ENCODE measurements at regions not wholly inside any gene's neighbourhood (a gene's known extent, or its start where the extent isn't known, plus 50 kb on each side); places are given as distances from the start of the nearest gene placed in this dataset.

DNA sequence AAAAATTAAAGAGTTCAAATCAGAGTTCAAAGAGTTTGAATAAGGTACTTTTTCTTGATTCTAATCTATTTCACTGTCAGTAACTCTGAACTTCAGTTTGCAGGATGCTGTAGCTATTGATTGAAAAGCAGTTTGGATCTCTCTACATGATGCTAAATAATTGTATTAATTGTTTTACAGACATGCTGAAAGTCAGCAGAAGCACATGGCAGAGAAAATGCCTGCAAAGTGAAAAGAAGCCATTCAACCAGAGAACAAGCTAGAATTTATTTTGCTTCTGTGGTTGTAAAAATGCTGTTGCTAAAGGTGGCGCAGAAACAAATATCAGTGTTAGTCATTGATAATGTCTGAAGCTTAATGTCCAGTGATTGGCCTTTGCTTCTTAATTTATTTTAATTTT lies 92.1 kb upstream of the IL12A start:
- DNase-seq (ENCODE audit: low read depth in 3 of 3): no peak

DNA sequence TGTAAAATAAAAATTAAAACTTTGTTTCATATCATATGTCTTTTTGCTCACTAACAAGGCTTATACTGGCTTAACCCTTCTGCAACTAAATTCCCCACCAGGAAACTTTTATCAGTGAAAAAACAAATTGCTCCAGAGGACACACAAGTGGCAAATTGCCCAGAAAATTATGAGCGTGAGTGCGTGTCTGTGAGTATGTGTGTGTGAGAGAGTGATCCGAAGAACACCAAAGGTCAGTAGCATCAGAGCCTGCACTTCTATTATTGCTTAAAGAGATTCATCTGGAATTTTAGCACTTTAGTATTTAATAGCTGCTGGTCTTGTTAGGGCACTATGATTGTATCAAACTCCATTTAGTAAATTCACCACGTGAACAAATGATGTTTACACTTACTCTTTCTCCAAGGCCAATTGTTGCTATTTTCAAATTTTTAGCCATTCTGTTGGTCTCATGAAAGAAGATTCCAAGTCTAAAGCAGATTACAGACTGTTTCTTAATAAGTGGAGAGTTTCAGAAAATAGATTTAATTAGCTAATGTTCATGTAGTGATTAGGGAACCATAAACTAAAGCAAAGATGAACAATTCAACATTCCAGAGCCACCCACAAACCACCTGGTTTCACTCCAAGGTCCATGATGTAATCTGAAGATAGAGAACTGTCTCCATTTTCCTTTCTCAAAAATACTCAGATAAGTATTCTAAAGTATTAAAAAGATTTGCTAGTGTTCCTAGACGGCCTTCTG lies 91.1 kb upstream of the IL12A start:
- DNase-seq (ENCODE audit: low read depth in 3 of 3): no peak

DNA sequence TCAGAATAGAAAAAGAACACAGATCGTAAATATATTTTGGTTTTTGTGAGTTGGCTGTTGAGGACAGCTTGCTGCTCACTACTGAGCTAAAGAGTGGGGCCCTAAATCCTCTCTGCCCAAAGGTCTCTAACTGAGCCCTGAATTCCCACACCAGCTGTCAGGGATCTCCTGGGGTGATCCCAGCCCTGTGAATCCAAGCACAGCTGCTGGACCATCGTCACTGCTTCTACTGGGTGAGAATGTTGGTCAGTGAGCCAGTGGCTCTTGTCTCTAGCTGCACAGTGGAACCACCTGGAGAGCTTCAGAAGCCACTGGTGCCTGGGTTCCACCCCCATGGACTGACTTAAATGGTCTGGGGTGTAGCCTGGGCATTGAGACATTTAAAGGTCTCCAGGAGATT lies 90.5 kb upstream of the IL12A start:
- no peak for DNase-seq (ENCODE audit: low read depth in 3 of 3)

DNA sequence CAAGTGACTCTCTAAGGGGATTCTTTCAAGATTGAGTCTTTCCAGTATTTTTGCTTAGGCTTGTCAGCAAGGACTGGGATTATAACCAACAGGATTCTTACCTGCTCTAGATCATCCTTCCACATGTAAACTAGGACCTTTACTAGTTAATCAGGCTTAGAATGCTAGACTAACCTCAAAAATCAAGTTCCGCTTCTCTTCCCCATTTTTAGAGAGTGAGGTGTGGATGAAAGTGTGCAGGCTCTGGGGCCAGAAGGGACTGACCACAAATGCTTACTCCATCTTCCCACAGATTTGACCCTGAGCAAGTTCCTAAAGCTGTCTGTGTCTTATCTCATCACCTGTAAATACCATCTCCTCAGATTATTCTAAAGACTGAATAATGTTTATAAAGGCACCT lies 89.5 kb upstream of the IL12A start:
- no peak for DNase-seq (ENCODE audit: low read depth in 3 of 3)

DNA sequence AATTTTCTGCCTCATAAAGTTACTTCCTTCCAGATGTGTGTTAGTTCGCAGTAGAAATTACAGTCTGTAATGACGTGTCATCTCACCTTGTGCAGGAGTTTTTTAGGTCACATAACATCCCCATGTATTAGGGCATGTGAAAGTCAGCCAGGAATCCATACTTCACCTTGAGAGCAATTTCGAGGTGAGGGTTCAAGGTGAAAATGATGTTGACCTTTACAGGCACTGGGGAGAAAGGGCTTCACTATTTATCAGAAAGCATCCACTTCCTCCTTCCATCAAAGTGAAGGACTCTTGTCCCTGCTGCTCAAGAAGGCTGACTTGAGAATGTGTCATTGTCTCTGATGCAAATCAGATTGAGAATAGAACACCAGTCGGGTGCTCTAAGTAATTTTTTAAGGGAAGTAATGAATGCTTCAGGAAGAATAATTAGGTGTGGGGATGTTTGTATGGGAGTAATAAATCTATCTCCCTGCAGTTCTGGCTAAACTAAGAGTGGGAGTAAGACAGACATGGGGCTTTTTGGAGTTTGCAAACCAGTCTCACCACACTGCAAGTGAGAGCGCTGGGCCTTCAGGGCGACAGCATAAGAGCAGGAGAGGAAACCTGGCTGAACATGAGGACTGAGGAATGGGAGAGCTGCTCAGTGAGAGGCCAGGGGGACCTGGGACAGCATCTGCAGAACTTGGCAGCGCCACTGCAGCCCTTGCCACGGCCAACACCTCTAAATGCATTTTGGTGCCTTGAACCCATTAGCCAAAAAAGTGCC lies 85.9 kb upstream of the IL12A start:
- no peak for DNase-seq (ENCODE audit: low read depth in 3 of 3)

DNA sequence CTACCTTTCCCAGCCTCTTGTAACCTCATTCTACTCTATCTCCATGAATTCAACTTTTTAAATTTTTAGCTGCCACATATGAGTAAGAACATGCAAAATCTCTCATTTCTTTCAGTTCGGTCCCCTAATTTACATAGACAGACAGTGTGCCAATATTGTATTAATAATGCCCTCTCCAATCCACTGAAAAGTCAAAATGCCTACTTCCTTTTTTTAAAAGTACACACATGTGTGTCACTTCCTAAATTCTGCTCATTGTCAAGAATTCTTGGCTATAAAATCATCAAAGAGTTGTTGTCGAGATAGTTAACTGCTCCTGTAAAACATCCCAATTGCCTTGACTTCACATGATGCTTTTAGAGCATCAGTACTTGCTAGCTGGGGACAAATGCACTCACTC lies 84.2 kb upstream of the IL12A start:
- no peak for DNase-seq (ENCODE audit: low read depth in 3 of 3)

DNA sequence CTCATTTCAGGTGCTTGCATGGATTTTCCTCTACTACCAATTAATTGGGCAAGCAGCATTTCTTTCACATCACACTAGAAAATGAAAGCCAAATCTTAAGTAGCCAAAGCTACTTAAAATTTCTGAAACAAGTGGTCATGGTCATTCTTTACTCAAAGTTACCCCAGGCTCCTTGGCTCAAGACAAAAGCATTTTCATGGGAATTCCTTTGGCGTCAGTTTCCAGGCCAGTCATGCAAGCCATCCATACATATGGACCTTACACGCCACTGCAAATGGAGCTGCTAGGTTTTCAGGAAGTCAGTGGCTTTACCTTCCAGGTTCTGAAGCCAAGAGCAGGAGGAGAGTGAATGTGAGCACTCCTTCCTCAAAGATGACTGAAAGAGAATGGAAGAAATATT lies 83.7 kb upstream of the IL12A start:
- no peak for DNase-seq (ENCODE audit: low read depth in 3 of 3)

DNA sequence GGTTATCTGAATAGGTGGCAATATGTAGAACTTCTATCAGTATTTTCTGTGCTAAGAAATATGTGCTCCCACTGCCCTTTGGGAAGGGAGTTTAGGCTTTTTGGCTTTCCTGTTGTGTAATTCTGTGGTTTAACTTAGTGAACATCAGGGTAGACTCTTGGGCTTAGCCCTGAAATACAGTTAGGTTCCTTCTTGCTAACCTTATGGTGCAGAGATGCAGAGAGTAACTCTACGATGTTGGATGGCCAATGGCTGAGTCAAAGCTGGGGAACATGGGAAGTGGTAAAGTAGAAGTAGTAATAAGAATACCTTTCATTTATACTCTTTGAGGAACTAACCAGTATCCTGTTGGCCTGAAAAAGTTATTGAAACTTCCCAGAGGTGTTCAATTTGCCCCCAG lies 80.8 kb upstream of the IL12A start:
- DNase-seq (ENCODE audit: low read depth in 3 of 3): no peak

DNA sequence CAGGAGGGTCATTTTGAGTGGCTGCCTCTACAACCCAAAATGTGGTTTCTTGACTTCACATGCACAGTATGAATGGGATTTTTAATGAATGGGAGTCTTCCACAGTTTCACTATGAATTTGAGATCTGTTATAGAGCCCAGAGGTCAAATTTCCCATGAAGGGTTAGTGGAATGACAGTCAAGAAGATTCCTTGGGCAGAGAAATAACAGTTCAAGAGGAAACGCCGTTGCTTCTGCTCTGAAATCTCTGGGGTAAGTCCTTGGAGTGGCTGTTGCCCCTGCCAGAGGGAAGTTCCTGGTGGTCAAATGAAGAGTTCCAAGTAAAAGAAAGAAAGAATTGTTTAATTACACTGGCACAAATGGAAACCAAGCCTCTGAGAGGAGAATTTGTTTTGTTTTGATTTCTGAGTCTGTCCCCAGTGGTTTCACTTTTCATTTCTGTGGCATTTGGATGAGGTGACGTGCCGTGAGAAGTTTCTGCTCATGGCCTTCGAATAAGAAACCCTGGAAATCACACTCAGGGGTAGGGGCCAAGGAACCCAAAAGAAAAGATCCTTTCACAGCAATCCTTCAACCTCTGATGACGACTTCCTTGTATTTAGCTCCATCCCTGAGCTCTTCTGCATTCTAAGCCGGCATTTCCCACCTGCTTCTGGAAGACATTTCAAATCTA lies 77.5 kb upstream of the IL12A start:
- DNase-seq (ENCODE audit: low read depth in 3 of 3): no peak

DNA sequence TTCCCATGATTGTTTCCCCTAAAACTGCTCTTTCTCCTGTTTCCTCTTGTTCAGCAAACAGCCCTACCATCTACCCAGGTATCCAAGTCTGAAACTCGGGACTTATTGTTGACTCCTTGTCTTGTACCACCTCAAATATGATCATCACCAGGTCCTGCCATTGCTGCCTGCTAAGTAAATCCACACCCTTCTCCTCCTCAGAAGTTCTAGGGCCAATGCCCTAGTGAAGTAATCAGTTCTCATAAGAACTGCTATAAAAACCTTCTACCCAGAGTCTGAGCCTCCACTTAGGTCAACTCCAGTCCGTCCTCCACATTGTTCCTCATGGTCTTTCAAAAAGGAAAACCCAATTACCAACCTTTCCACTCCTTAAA lies 77.0 kb upstream of the IL12A start:
- no peak for DNase-seq (ENCODE audit: low read depth in 3 of 3)

DNA sequence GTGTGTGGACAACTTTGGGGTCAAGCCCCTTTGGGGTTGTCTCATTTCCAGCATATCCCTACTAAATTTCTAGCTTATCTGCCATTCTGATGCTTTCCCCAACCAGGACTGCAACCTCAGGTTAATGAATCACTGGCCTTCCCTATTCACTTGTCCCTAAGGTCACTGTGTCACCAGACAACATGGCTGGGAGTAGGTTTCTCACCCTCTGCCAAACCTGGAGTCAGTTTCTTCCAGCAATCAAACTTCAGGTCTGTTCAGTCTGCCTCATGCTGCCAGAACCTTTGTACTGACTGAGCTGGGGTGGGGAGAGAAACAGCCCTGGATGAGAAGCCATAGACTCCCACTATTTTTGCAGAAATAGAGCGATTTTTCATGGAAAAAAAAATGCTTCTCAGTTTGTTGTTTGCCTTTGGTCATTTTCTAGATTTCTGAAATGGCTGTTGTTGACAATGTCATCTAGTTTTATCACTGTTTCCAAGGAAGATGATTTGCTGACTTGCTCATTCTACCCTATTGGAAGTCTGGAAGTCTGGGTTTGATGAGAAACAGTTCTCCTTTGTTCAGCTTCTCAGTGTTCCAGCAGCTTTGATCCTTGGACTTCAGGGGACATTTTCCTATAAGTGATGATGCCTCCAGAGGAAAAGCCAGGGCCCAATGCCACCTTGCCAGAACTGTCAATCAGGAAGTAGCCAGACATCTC lies 74.8 kb upstream of the IL12A start:
- DNase-seq (ENCODE audit: low read depth in 3 of 3): no peak

DNA sequence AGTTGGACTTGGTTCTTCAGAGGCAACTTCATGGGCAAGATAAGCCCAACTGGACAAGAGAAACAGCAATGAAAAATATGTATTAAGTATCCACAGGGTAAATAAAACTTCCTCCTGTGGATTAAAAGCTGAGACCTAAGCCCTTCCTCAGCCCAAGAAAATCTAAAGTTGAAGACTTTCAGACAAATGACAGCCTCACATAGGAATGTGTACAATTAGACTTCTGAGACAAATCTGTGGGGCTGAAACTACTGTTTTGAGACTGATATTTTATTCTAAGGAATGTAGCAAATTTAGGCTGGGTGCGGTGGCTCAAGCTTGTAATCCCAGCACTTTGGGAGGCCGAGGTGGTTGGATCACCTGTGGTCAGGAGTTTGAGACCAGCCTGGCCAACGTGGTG lies 74.2 kb upstream of the IL12A start:
- no peak for DNase-seq (ENCODE audit: low read depth in 3 of 3)

DNA sequence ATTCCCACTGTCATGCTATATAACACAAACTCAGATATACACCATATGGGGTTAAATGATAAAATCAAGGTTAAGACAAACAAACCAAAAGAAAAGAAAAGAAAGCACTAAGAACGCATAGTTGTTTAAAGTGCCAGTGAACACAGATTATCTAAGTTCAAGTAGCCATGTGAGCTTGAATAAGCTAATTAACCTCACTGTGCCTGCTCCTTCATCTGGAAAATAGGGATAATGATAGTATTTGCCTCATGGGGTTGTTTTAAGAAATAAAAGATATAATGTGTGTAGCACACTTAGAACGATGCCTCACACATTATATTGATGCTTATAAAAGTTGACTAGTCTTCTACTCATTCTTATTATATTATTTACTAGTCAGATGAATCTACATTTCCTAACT lies 72.6 kb upstream of the IL12A start:
- no peak for DNase-seq (ENCODE audit: low read depth in 3 of 3)

DNA sequence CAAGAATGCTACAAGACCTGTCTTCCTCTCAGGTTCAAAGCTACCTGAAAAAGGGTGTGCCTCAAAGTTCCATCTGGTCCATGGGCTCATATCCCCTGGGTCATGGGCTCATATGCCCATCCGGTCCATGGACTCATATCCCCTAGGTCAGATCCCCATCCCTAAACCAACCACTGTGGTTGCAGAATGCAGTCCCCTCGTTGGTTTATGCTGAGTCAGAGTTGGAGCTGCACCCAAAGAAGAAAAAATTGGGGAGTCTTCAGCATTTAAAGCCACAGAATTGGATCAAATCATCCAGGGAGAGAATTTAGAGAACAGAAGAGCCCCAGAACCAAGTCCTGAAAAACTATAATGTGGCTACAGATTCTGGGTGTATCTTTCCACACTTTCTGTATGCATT lies 71.5 kb upstream of the IL12A start:
- no peak for DNase-seq (ENCODE audit: low read depth in 3 of 3)

DNA sequence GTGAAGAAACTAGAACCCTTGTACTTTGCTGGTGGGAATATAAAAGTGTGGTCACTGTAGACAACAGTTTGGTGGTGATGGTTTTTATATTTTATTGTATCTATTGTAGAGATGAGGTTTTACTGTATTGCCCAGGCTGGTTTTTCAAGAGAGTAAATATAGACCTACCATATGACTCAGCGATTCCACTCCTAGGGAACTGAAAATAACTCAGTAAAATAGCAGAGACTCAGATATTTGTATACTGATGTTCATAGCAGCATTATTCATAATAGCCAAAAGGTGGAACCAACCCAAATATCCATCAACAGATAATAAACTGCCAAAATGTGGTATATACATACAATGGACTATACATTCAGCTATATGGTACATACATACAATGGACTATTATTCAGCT lies 68.8 kb upstream of the IL12A start:
- DNase-seq (ENCODE audit: low read depth in 3 of 3): no peak

DNA sequence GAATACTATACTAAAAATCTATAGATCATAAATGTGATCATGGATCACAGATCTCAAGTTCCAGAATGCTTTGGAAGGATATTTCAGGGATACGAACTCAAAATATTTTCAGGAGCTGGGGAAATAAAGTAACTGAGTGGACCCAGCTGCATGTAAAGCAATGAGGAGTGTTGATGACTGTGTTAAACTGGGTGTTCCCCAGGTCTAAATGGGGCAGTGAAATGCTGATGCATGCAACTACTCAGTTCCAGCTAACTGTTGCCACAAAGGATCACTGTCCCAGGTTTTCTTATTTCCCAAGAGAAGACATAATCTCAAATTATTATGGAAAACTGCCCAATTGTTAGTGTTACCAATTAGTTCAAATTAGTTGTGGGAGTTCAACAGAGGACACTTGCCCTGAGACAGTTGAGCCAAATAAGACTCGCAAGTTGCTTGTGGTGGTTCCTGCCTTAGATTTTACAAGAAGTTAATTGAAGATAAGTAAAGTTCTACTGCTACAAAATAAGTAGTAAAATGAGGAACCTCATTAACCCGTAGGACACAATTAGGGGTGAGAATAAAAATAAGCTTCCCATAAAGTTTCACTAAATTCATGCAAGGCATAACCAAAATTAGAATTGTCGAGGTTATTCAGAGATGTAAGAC lies 66.3 kb upstream of the IL12A start:
- no peak for DNase-seq (ENCODE audit: low read depth in 3 of 3)

DNA sequence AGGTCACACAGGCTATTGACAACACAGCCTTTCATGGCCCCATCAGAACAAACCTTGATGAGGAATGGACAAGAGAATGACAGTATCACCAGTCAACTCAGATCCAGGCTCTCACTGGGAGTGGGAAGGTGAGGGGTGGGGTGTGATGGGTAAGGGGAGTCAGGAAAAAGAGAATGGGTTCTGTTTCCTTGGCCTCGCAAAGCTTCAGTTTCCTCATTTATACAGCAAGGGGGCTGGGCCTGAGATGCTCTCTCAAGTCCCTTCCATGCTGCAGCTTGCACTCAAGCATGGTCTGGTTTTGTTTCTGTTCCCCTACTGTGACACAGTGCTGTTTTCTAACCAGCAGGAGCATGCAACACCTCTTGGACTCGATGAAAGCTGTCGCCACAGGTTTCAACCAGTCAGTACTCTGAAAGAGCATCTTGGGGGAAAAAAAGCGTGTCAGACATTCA lies 65.7 kb upstream of the IL12A start:
- no peak for DNase-seq (ENCODE audit: low read depth in 3 of 3)

DNA sequence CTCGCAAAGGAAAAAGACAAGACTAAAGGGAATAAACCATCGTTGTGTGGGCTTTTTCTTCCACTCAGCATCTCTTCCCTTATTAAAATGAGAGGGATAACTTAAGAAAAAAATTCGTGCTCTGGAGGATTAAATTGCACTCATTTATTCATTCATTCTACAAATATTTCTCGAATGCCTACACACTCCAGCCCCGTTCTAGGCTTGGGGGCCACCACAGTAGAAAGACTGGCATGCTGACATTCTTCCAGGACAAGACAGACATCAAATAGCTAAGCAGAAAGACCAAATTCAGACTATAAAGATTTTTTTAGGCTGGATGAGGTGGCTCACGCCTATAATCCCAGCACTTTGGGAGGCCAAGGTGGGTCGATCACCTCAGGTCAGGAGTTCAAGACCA lies 65.3 kb upstream of the IL12A start:
- no peak for DNase-seq (ENCODE audit: low read depth in 3 of 3)

DNA sequence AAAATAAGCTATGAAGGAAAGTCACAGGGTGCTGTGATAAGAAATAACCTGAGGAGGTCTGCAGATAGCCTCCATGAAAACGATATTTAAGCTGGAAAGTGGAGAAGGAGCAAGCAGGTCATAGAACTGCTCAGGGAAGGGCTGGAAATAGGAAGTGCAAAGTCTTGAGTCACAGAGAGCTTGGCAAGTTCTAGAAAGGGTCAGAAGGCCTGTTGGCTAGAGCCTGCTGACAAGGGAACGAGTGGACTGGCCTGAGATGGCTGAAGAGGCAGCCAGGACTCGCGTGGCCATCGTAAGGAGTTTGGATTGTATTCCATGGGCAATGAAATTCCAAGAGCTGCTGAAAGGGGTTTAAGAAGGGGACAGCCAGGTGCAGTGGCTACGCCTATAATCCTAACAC lies 64.7 kb upstream of the IL12A start:
- DNase-seq (ENCODE audit: low read depth in 3 of 3): no peak

DNA sequence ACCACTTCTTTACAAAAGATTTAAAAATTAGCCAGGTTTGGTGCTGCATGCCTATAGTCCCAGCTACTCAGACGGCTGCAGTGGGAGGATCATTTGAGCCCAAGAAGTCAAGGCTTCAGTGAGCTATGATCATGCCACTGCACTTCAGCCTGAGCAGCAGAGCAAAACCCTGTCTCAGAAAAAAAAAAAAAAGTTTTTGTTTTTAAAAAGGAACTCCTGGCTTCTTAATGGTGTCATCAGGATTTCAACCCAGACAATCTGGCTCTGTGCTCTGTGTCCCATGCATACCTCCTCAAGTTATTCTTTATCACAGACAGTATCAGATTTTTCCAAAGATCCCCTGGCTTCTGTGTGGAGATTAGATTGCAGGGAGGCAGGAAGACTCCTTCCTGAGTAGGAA lies 64.2 kb upstream of the IL12A start:
- no peak for DNase-seq (ENCODE audit: low read depth in 3 of 3)

DNA sequence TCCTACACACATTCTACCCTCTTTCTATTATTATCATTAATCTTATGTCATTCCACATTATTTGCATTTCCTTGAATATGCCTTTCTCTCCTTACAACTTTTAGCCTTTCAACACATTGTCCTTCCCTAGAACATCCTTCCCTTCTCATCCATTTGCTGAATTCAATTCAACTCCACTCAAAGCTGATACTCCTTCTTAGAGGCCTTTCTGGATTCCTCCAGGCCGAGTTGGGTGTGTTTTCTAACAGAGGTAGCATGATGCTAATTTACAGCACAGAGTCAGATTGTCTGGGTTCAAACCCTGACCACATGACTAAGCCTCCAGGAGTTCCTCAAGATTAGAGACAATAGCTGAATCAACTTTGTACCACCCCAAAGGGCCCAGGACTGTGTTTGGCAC lies 63.4 kb upstream of the IL12A start:
- DNase-seq (ENCODE audit: low read depth in 3 of 3): no peak

DNA sequence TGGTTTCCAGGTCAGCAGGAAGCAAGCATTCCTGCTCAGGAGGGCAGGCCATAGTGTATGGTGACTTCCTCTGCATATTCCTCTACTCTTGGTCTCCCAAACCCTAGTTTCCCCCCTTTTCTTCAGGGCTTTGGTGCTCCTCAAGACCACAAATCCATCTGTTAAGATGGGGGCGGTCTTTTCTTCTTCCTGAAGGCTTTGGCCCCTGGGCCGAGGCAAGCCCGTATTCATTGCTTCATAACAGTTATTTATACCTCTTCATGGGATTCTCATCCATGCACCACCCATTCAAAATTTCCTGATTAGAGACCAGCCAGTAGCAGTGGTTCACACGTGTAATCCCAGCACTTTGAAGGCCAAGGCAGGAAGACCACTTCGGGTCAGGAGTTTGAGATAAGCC lies 62.1 kb upstream of the IL12A start:
- DNase-seq (ENCODE audit: low read depth in 3 of 3): no peak
